Neural cell (in vitro differentiated cells): ENCODE measurements at regions not wholly inside any gene's neighbourhood (a gene's known extent, or its start where the extent isn't known, plus 50 kb on each side); places are given as distances from the start of the nearest gene placed in this dataset.
A peak's percentile ranks its signal among the peaks of the same experiment; 100 is the strongest.
"Not testable (repeated sequence)": the region's sequence is repeated elsewhere in the genome, so short reads cannot be mapped to it uniquely, and the experiment has no call there.

Source experiments
- H2AFZ ChIP-seq: fragments of 200-600, 300-800 bp; sonication (generic), shearing (Covaris generic); 2 replicates; pipeline ENCODE4 v1.6.0; 2014; ENCODE audit warnings: low read depth, mild to moderate bottlenecking, antibody characterized with exemption, low read length, moderate library complexity
- H3F3A ChIP-seq: fragments of 200-600 bp; shearing (Covaris generic); 2 replicates; pipeline ENCODE4 v1.6.1; 2016; ENCODE audit warnings: mild to moderate bottlenecking, moderate library complexity, mixed read lengths, antibody characterized with exemption, low read length; ENCODE audit not compliant: insufficient read depth, poor library complexity, severe bottlenecking
- H3K27ac ChIP-seq: fragments of 200-600, 300-800 bp; sonication (generic), shearing (Covaris generic); 2 replicates; pipeline ENCODE4 v1.5.1; 2014; ENCODE audit warnings: mild to moderate bottlenecking, low read length, moderate library complexity
- H3K27me3 ChIP-seq: fragments of 300-800, 200-600 bp; sonication (generic), shearing (Covaris generic); 2 replicates; pipeline ENCODE4 v1.6.0; 2014; ENCODE audit warnings: mild to moderate bottlenecking, low read depth, low read length, moderate library complexity; ENCODE audit not compliant: insufficient read depth
- H3K36me3 ChIP-seq: fragments of 300-800, 200-600 bp; sonication (generic), shearing (Covaris generic); 2 replicates; pipeline ENCODE4 v1.5.1; 2014; ENCODE audit warnings: mild to moderate bottlenecking, antibody characterized with exemption, low read length, moderate library complexity; ENCODE audit not compliant: insufficient read depth
- H3K4me2 ChIP-seq: fragments of 300-800, 200-600 bp; sonication (generic), shearing (Covaris generic); 2 replicates; pipeline ENCODE4 v1.6.0; 2014; ENCODE audit warnings: mild to moderate bottlenecking, low read length
- H3K4me3 ChIP-seq: fragments of 300-800, 200-600 bp; sonication (generic), shearing (Covaris generic); 2 replicates; pipeline ENCODE4 v1.5.1; 2014; ENCODE audit warnings: mild to moderate bottlenecking, low read length, moderate library complexity
- H3K79me2 ChIP-seq: fragments of 200-600 bp; shearing (Covaris generic); replicated peaks from 2 replicates; pipeline ENCODE4 v1.6.0; 2014; ENCODE audit warnings: mild to moderate bottlenecking, low read length, moderate library complexity; ENCODE audit not compliant: insufficient read depth
- H3K9ac ChIP-seq: fragments of 300-800, 200-600 bp; sonication (generic), shearing (Covaris generic); 2 replicates; pipeline ENCODE4 v1.6.1; 2016; ENCODE audit warnings: mild to moderate bottlenecking, low read length, mixed read lengths
- H3K9me2 ChIP-seq: fragments of 200-600 bp; shearing (Covaris generic); 2 replicates; pipeline ENCODE4 v1.6.1; 2016; ENCODE audit warnings: mild to moderate bottlenecking, low read length, mixed read lengths; ENCODE audit not compliant: insufficient read depth
- H3K9me3 ChIP-seq: fragments of 200-600, 300-800 bp; sonication (generic), shearing (Covaris generic); 2 replicates; pipeline ENCODE4 v1.6.1; 2016; ENCODE audit warnings: mild to moderate bottlenecking, mixed run types, low read length, moderate library complexity, mixed read lengths
- H4K20me1 ChIP-seq: fragments of 200-600 bp; shearing (Covaris generic); 2 replicates; pipeline ENCODE4 v1.6.1; 2016; ENCODE audit warnings: mild to moderate bottlenecking, mixed run types; ENCODE audit not compliant: insufficient read depth
- CTCF ChIP-seq: fragments of 450-650 bp; IDR thresholded peaks from 2 replicates; pipeline ENCODE4 v1.5.1; 2014; ENCODE audit warnings: antibody characterized with exemption, mild to moderate bottlenecking, moderate library complexity; ENCODE audit not compliant: poor library complexity, severe bottlenecking
- EP300 ChIP-seq: fragments of 450-650 bp; conservative IDR thresholded peaks from 2 replicates; pipeline ENCODE4 v1.6.1; 2014; ENCODE audit warnings: antibody characterized with exemption, mild to moderate bottlenecking, moderate library complexity; ENCODE audit not compliant: poor library complexity, severe bottlenecking
- EZH2 ChIP-seq: fragments of 200-600, 300-800 bp; shearing (Covaris generic), sonication (generic); IDR thresholded peaks from 2 replicates; pipeline ENCODE4 v1.6.1; 2014; ENCODE audit warnings: antibody characterized with exemption, low read length, borderline replicate concordance, mild to moderate bottlenecking; ENCODE audit not compliant: insufficient read depth, poor library complexity, severe bottlenecking
- MXI1 ChIP-seq: fragments of 450-650 bp; conservative IDR thresholded peaks from 2 replicates; pipeline ENCODE4 v1.6.1; 2014; ENCODE audit warnings: antibody characterized with exemption, mild to moderate bottlenecking; ENCODE audit not compliant: poor library complexity, severe bottlenecking
- POLR2AphosphoS5 ChIP-seq: IDR thresholded peaks from 2 replicates; pipeline ENCODE4 v1.6.1; 2012
- RAD21 ChIP-seq: fragments of 450-650 bp; conservative IDR thresholded peaks from 2 replicates; pipeline ENCODE4 v1.6.1; 2014; ENCODE audit warnings: antibody characterized with exemption, mild to moderate bottlenecking, moderate library complexity
- REST ChIP-seq: IDR thresholded peaks from 2 replicates; pipeline ENCODE4 v1.6.1; 2012; ENCODE audit warnings: borderline replicate concordance
- SMC3 ChIP-seq: fragments of 450-650 bp; conservative IDR thresholded peaks from 2 replicates; pipeline ENCODE4 v1.6.1; 2014; ENCODE audit warnings: antibody characterized with exemption, mild to moderate bottlenecking, moderate library complexity; ENCODE audit not compliant: poor library complexity
- TAF1 ChIP-seq: IDR thresholded peaks from 2 replicates; pipeline ENCODE4 v1.6.1; 2012; ENCODE audit warnings: low read depth

- H2AFZ ChIP-seq, H3K36me3 ChIP-seq, H3K4me3 ChIP-seq, H3K27ac ChIP-seq, H3F3A ChIP-seq, H4K20me1 ChIP-seq, H3K4me2 ChIP-seq, H3K9ac ChIP-seq, H3K27me3 ChIP-seq, H3K9me2 ChIP-seq, H3K9me3 ChIP-seq, H3K79me2 ChIP-seq: not testable (repeated sequence)
Measured at GRCh38 chr4:34506511-34507092, 1737.7 kb downstream of the ARAP2 start.

- no peak overlapping the region for H2AFZ ChIP-seq
- no peaks in the 10 kb centered on the region for H4K20me1 ChIP-seq
- H3K9ac ChIP-seq: no peak overlapping the region
- no peak for TF ChIP-seq MXI1
- no peak for TF ChIP-seq POLR2AphosphoS5
- no peak for TF ChIP-seq CTCF
- TF ChIP-seq RAD21: no peak
- TF ChIP-seq EZH2: no peak
- TF ChIP-seq REST: no peak
- no peak for TF ChIP-seq EP300
- TF ChIP-seq SMC3: no peak
- no peak for TF ChIP-seq TAF1
- H3K36me3 ChIP-seq: no peaks in the 10 kb centered on the region
- H3K27me3 ChIP-seq: no peaks in the 10 kb centered on the region
- H3K9me3 ChIP-seq: no peaks in the 10 kb centered on the region
- no peak overlapping the region for H3K27ac ChIP-seq
- H3K4me3 ChIP-seq: no peak overlapping the region
- H3K4me2 ChIP-seq: no peak overlapping the region
- H3K9me2 ChIP-seq: no peaks in the 10 kb centered on the region
- H3K79me2 ChIP-seq: no peaks in the 10 kb centered on the region
- no peaks in the 10 kb centered on the region for H3F3A ChIP-seq
Measured at GRCh38 chr4:34512616-34513015, 1731.7 kb downstream of the ARAP2 start.

GRCh38 chr4:34516524-34516923 is 1727.8 kb downstream of the ARAP2 start:
- Histone ChIP-seq H3K79me2 (no peaks in the 10 kb centered on the region), H3K36me3 (no peaks in the 10 kb centered on the region), H3K4me3 (no peak overlapping the region), H3K9me3 (no peaks in the 10 kb centered on the region), H3K4me2 (no peak overlapping the region), H3K27me3 (no peaks in the 10 kb centered on the region), H2AFZ (no peak overlapping the region), H3F3A (no peaks in the 10 kb centered on the region), H3K9ac (no peak overlapping the region), H3K9me2 (no peaks in the 10 kb centered on the region), H3K27ac (no peak overlapping the region), H4K20me1 (no peaks in the 10 kb centered on the region)
- no peak for TF ChIP-seq EZH2
- no peak for TF ChIP-seq MXI1
- TF ChIP-seq REST: no peak
- peak; percentile 54 for TF ChIP-seq EP300
- no peak for TF ChIP-seq TAF1
- TF ChIP-seq POLR2AphosphoS5: no peak
- TF ChIP-seq CTCF: no peak
